Activated effector memory CD4-positive, alpha-beta T cell treated with Interleukin-2 at 50 U/mL for 16 hours (primary cell): ENCODE measurements at regions not wholly inside any gene's neighbourhood (a gene's known extent, or its start where the extent isn't known, plus 50 kb on each side); places are given as distances from the start of the nearest gene placed in this dataset.

Experiments used
- DNase-seq: peaks from one replicate; pipeline ENCODE4 v3.0.0-alpha.2; 2020

- no peak for DNase-seq
These were observed 80.8 kb upstream of the JUN start for GRCh38 chr1:58864654-58865053.

- no peak for DNase-seq
These were observed 82.7 kb upstream of the JUN start for GRCh38 chr1:58866578-58866977.

GRCh38 chr1:58869638-58870297 lies 85.9 kb upstream of the JUN start:
- DNase-seq, result no peak

GRCh38 chr1:58870298-58870676 lies 86.4 kb upstream of the JUN start:
- no peak for DNase-seq

- no peak for DNase-seq
These were observed 90.5 kb upstream of the JUN start for GRCh38 chr1:58874342-58874741.

- no peak for DNase-seq
These were observed 91.2 kb upstream of the JUN start for GRCh38 chr1:58874757-58875755.

- DNase-seq, result no peak
These were observed 95.6 kb upstream of the JUN start for GRCh38 chr1:58879464-58879863.

GRCh38 chr1:58880592-58880991 lies 96.7 kb upstream of the JUN start:
- no peak for DNase-seq

GRCh38 chr1:58881471-58881994 lies 97.7 kb upstream of the JUN start:
- no peak for DNase-seq

- DNase-seq, result no peak
These were observed 98.6 kb upstream of the JUN start for GRCh38 chr1:58882322-58882948.

- no peak for DNase-seq
These were observed 99.4 kb upstream of the JUN start for GRCh38 chr1:58883037-58883887.

- no peak for DNase-seq
These were observed 100.1 kb upstream of the JUN start for GRCh38 chr1:58883888-58884482.

- no peak for DNase-seq
These were observed 101.1 kb upstream of the JUN start for GRCh38 chr1:58884706-58885661.

GRCh38 chr1:58885998-58886397 lies 102.2 kb upstream of the JUN start:
- no peak for DNase-seq

GRCh38 chr1:58886611-58887010 lies 102.8 kb upstream of the JUN start:
- no peak for DNase-seq

- no peak for DNase-seq
These were observed 103.2 kb upstream of the JUN start for GRCh38 chr1:58887059-58887458.

GRCh38 chr1:58888833-58889232 lies 105.0 kb upstream of the JUN start:
- no peak for DNase-seq

GRCh38 chr1:58890113-58890512 lies 106.3 kb upstream of the JUN start:
- no peak for DNase-seq

GRCh38 chr1:58890609-58891008 lies 106.8 kb upstream of the JUN start:
- no peak for DNase-seq

GRCh38 chr1:58891347-58891746 lies 107.5 kb upstream of the JUN start:
- DNase-seq, result no peak
